ENCODE measurements at regions not wholly inside any gene's neighbourhood (a gene's known extent, or its start where the extent isn't known, plus 50 kb on each side); places are given as distances from the start of the nearest gene placed in this dataset.

GRCh38 chr20:1801929-1802306 is 93.3 kb upstream of the SIRPA start:
- Histone ChIP-seq H3K79me2 (ENCODE audit: insufficient read depth, low read length) (no peaks in the 10 kb centered on the region), H3K36me3 (ENCODE audit: low read length) (no peaks in the 10 kb centered on the region), H2AFZ (ENCODE audit: low read depth, low read length, severe bottlenecking) (no peak overlapping the region), H4K20me1 (ENCODE audit: low read depth, low read length) (no peaks in the 10 kb centered on the region), H3K27ac (ENCODE audit: low read depth, low read length) (no peak overlapping the region), H3K9me2 (replicated peaks; ENCODE audit: insufficient read depth, low read length) (no peaks in the 10 kb centered on the region), H3K27me3 (ENCODE audit: low read length) (no peaks in the 10 kb centered on the region), H3K9me3 (ENCODE audit: insufficient read depth, low read length) (no peaks in the 10 kb centered on the region), H3F3A (ENCODE audit: insufficient read depth) (no peaks in the 10 kb centered on the region), H3K4me3 (ENCODE audit: insufficient read depth, low read length, poor library complexity, severe bottlenecking) (no peak overlapping the region), H3K4me2 (ENCODE audit: low read depth, low read length, poor library complexity, severe bottlenecking) (peak overlapping the region; percentile 57), H3K9ac (ENCODE audit: low read length) (no peak overlapping the region)
- no peak for TF ChIP-seq CTCF (IDR thresholded peaks at IDR 0.05; ENCODE audit: insufficient read depth, low read length, poor library complexity, severe bottlenecking)
- no peak for TF ChIP-seq EZH2phosphoT487 (conservative IDR thresholded peaks at IDR 0.05; ENCODE audit: low read length)

- no peak overlapping the region for H3K4me2 ChIP-seq (ENCODE audit: low read depth, low read length, poor library complexity, severe bottlenecking)
- H3F3A ChIP-seq (ENCODE audit: insufficient read depth), result no peaks in the 10 kb centered on the region
- H4K20me1 ChIP-seq (ENCODE audit: low read depth, low read length), result no peaks in the 10 kb centered on the region
- no peak overlapping the region for H3K4me3 ChIP-seq (ENCODE audit: insufficient read depth, low read length, poor library complexity, severe bottlenecking)
- TF ChIP-seq EZH2phosphoT487 (conservative IDR thresholded peaks at IDR 0.05; ENCODE audit: low read length) (no peak), CTCF (IDR thresholded peaks at IDR 0.05; ENCODE audit: insufficient read depth, low read length, poor library complexity, severe bottlenecking) (no peak)
- H3K79me2 ChIP-seq (ENCODE audit: insufficient read depth, low read length), result no peaks in the 10 kb centered on the region
- H3K9me3 ChIP-seq (ENCODE audit: insufficient read depth, low read length), result no peaks in the 10 kb centered on the region
- H3K27ac ChIP-seq (ENCODE audit: low read depth, low read length), result no peak overlapping the region
- no peak overlapping the region for H2AFZ ChIP-seq (ENCODE audit: low read depth, low read length, severe bottlenecking)
- no peaks in the 10 kb centered on the region for H3K9me2 ChIP-seq (replicated peaks; ENCODE audit: insufficient read depth, low read length)
- H3K9ac ChIP-seq (ENCODE audit: low read length), result no peak overlapping the region
- no peaks in the 10 kb centered on the region for H3K27me3 ChIP-seq (ENCODE audit: low read length)
- H3K36me3 ChIP-seq (ENCODE audit: low read length), result no peaks in the 10 kb centered on the region
Observed at GRCh38 chr20:1801225-1801928, 93.8 kb upstream of the SIRPA start.

- Histone ChIP-seq H3K4me3 (ENCODE audit: insufficient read depth, low read length, poor library complexity, severe bottlenecking) (no peak overlapping the region), H2AFZ (ENCODE audit: low read depth, low read length, severe bottlenecking) (no peak overlapping the region), H3K9ac (ENCODE audit: low read length) (no peak overlapping the region), H3K79me2 (ENCODE audit: insufficient read depth, low read length) (no peaks in the 10 kb centered on the region), H3K9me2 (replicated peaks; ENCODE audit: insufficient read depth, low read length) (no peaks in the 10 kb centered on the region), H3K9me3 (ENCODE audit: insufficient read depth, low read length) (no peaks in the 10 kb centered on the region), H3F3A (ENCODE audit: insufficient read depth) (no peaks in the 10 kb centered on the region), H3K36me3 (ENCODE audit: low read length) (no peaks in the 10 kb centered on the region), H3K4me2 (ENCODE audit: low read depth, low read length, poor library complexity, severe bottlenecking) (no peak overlapping the region), H3K27me3 (ENCODE audit: low read length) (no peaks in the 10 kb centered on the region), H3K27ac (ENCODE audit: low read depth, low read length) (no peak overlapping the region), H4K20me1 (ENCODE audit: low read depth, low read length) (no peaks in the 10 kb centered on the region)
- TF ChIP-seq CTCF (IDR thresholded peaks at IDR 0.05; ENCODE audit: insufficient read depth, low read length, poor library complexity, severe bottlenecking) (no peak), EZH2phosphoT487 (conservative IDR thresholded peaks at IDR 0.05; ENCODE audit: low read length) (no peak)
Observed at GRCh38 chr20:1800777-1801176, 94.4 kb upstream of the SIRPA start.
